GM12874 (cell line): ENCODE measurements at regions not wholly inside any gene's neighbourhood (a gene's known extent, or its start where the extent isn't known, plus 50 kb on each side); places are given as distances from the start of the nearest gene placed in this dataset.

Source experiments
- TF ChIP-seq, protein P1 (sequence below): IDR thresholded peaks from 2 replicates; pipeline ENCODE4 v1.5.1; 2011; ENCODE audit warnings: low read depth, mild to moderate bottlenecking, control low read depth, low read length, moderate library complexity; ENCODE audit not compliant: insufficient read depth

DNA sequence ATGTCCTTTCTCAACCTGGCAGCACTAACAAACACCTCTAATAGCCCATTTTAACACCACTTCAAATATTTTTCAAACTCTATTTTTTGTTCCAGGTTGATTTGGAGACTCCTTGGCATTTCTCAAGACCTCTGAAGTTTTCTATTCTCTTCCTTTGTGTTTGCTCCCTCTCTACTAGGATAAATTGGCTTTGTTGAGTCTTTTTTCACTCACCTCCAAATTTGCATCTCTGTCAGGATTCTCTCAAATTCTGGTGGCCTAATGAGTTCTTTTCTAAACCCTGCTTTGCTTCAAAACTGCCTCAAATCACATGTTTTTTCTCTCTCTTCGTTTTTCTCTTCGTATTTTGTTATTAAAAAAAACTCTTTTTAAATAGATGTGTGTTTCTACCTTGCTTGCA lies 582.2 kb upstream of the ADGRL4 start:
- TF ChIP-seq, protein P1, sequence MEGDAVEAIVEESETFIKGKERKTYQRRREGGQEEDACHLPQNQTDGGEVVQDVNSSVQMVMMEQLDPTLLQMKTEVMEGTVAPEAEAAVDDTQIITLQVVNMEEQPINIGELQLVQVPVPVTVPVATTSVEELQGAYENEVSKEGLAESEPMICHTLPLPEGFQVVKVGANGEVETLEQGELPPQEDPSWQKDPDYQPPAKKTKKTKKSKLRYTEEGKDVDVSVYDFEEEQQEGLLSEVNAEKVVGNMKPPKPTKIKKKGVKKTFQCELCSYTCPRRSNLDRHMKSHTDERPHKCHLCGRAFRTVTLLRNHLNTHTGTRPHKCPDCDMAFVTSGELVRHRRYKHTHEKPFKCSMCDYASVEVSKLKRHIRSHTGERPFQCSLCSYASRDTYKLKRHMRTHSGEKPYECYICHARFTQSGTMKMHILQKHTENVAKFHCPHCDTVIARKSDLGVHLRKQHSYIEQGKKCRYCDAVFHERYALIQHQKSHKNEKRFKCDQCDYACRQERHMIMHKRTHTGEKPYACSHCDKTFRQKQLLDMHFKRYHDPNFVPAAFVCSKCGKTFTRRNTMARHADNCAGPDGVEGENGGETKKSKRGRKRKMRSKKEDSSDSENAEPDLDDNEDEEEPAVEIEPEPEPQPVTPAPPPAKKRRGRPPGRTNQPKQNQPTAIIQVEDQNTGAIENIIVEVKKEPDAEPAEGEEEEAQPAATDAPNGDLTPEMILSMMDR, result no peak

DNA sequence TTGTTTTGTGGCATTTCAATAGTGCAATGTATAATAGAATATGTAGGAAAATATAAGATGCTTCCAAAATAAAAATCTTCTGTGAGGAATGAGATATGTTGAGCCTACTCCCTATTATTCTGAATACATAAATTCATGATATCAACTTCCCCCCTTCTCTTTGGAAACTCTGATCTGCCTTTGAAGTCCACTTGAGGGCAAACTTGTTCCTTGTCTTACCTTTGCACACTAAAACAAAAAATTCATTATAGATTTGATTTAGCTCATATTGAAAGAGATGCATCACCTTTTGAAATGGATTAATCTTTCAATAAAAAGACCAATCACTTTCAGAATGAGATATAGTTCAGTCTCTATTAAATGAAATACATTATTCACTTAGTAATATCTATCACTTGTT lies 580.7 kb upstream of the ADGRL4 start:
- TF ChIP-seq, protein P1, result no peak

DNA sequence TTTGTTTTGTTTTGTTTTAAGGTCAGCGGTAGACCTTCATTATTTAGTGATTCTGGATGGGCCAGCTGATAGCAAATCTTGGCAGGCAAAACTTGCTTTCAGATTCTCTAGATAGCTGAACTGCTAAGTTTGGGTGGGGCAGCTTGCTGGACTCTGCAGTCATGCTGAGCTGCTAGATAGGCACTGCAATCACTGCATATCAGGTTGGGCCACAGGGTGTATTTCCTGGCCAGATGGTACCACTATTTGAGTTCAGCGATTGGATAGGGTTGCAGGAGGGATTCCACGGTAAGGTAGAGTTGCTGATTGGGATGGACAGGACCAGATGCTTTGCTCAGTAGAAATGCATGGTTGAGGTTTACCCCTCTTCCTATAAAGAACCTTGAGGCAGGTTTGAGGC lies 579.3 kb upstream of the ADGRL4 start:
- TF ChIP-seq, protein P1, result no peak

DNA sequence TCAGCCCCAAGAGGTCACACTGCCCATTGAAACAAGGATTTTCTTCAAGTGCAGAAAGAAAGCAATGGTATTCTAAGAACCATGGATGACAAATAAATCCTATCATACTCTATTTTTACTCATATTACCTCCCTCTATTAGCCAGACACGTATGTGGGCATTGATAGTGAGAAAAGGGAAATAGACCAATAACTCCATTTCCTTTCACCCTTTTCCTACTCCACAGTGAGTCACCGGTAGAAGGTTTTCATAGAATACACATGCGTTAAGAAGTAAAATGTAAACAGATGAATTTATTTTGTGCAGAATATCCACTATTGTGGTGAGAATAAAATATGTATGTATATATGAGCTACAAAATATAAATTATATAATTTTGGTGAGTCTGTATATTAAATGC lies 568.9 kb upstream of the ADGRL4 start:
- TF ChIP-seq, protein P1, result no peak

DNA sequence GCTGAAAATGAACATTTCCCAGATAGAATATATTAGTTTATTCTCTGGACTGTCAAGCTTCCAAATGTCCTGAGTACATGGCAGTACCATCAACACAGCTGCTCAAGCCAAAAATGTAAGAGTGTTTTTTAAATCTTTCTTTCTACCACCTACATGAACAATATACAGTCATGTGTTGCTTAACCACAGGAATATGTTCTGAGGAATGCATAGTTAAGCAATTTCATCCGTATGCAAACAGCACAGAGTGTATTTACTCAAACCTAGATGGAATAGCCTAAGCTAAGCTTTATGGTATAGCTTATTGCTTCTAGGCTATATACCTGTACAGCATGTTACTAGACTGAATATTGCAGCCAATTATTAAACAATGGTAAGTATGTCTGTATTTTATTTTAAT lies 561.9 kb upstream of the ADGRL4 start:
- TF ChIP-seq, protein P1, result no peak

DNA sequence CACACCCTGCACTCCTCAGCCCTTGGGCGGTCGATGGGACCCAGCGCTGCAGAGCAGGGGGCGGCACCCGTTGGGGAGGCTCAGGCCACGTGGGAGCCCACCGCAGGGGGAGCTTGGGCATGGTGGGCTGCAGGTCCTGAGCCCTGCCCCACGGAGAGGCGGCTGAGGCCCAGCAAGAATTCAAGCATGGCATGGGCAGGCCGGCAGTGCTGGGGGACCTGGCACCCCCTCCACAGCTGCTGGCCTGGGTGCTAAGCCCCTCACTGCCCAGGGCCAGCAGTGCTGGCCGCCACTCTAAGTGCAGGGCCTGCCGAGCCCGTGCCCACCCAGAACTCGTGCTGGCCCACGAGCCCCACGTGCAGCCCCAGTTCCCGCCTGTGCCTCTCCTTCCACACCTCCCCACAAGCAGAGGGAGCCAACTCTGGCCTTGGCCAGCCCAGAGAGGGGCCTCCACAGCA lies 555.0 kb upstream of the ADGRL4 start:
- TF ChIP-seq, protein P1, result no peak

DNA sequence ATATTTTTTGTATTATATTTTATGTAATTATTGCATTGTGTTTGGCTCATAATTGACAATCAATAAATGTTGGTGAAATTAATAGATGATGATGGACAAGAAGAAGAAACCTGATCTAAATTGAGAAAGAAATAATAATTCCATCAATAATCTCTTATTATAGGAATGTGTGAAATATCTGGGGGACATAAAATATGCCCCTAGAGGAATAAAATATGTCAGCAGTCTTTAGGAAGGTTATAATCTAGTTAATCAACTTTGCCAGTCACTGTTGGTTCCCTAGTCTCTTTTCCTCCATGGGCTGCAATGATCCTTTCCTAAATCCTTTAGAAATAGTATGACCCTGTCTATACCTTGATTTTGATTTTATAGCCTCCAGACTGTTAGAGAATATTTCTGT lies 549.7 kb upstream of the ADGRL4 start:
- TF ChIP-seq, protein P1, result no peak

DNA sequence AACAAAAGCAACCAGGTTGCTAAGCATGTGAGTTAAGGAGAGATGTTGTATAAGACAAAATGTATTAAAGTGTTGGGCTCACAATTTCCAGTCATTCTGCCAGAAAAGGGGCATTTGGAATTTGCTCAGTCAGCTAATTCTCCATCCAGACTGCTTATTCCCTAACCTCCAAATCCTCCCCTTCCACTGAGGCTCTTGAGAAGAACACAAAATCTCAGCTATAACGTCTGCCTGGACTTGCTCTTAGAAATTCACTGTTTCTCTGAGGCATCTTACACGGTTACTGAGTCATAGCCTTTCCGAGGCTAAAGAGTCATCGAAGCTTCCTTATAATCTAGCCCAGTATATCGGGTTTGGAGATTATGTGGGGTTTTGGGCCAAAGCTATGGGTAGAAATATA lies 548.2 kb upstream of the ADGRL4 start:
- TF ChIP-seq, protein P1, result no peak
